CD14-positive monocyte (primary cell): ENCODE measurements at regions not wholly inside any gene's neighbourhood (a gene's known extent, or its start where the extent isn't known, plus 50 kb on each side); places are given as distances from the start of the nearest gene placed in this dataset.

Source experiments
- DNase-seq, 3 donors: peaks; one replicate each; pipeline ENCODE4 v3.0.0-alpha.2; 2011 to 2022
- H2AFZ ChIP-seq: 2 replicates; pipeline ENCODE4 v1.6.0; 2012; ENCODE audit warnings: mild to moderate bottlenecking, low read depth, low read length, inconsistent platforms; ENCODE audit not compliant: insufficient read depth, poor library complexity, severe bottlenecking
- H3K27ac ChIP-seq, 2 donors: 1 replicate in 1 of 2; 2 replicates in 1 of 2; pipeline ENCODE4 v1.5.1; 2012 to 2013; ENCODE audit warnings: low read length in 2 of 2, control low read depth in 1 of 2, inconsistent platforms in 1 of 2, low read depth in 1 of 2, mild to moderate bottlenecking in 1 of 2
- H3K27me3 ChIP-seq, 2 donors: one replicate each; pipeline versions ENCODE4 v1.6.0 to v1.6.1; 2011 to 2013; ENCODE audit warnings: low read length in 2 of 2; ENCODE audit not compliant: control insufficient read depth in 2 of 2, insufficient read depth in 2 of 2
- H3K36me3 ChIP-seq, 2 donors: replicated peaks in 1 of 2; 1 replicate in 1 of 2; 2 replicates in 1 of 2; pipeline versions ENCODE4 v1.5.1 to v1.6.1; 2012 to 2013; ENCODE audit warnings: low read length in 2 of 2, control low read depth in 1 of 2, inconsistent platforms in 1 of 2, mild to moderate bottlenecking in 1 of 2; ENCODE audit not compliant: insufficient read depth in 2 of 2, control insufficient read depth in 1 of 2
- H3K4me1 ChIP-seq, 2 donors: 1 replicate in 1 of 2; 2 replicates in 1 of 2; pipeline versions ENCODE4 v1.5.1 to v1.6.1; 2012 to 2013; ENCODE audit warnings: low read length in 2 of 2, control low read depth in 1 of 2, inconsistent platforms in 1 of 2, mild to moderate bottlenecking in 1 of 2, moderate library complexity in 1 of 2; ENCODE audit not compliant: insufficient read depth in 2 of 2, control insufficient read depth in 1 of 2
- H3K4me2 ChIP-seq: replicated peaks from 2 replicates; pipeline ENCODE3; 2012; ENCODE audit warnings: low read length, moderate library complexity, mild to moderate bottlenecking; ENCODE audit not compliant: poor library complexity, severe bottlenecking; ENCODE audit errors: extremely low read depth
- H3K4me3 ChIP-seq, 3 experiments: fragments of 200-600 bp in 1 of 3; sonication (generic) in 1 of 3; replicated peaks in 1 of 3; 1 replicate in 2 of 3; 2 replicates in 1 of 3; pipeline ENCODE4 v1.5.1; 2011 to 2013; ENCODE audit warnings: low read length in 3 of 3, mild to moderate bottlenecking in 3 of 3, control low read depth in 2 of 3, low read depth in 2 of 3, inconsistent platforms in 1 of 3, moderate library complexity in 1 of 3
- H3K79me2 ChIP-seq: 2 replicates; pipeline ENCODE4 v1.6.0; 2012; ENCODE audit warnings: mild to moderate bottlenecking, control low read depth, inconsistent platforms, low read length, moderate library complexity; ENCODE audit not compliant: insufficient read depth
- H3K9ac ChIP-seq: 2 replicates; pipeline ENCODE4 v1.6.0; 2017; ENCODE audit warnings: low read length, mild to moderate bottlenecking; ENCODE audit not compliant: insufficient read depth, poor library complexity, severe bottlenecking
- H3K9me3 ChIP-seq, 2 donors: replicated peaks in 1 of 2; 1 replicate in 1 of 2; 2 replicates in 1 of 2; pipeline versions ENCODE4 v1.5.1 to v1.6.1; 2012 to 2013; ENCODE audit warnings: low read length in 2 of 2, control low read depth in 1 of 2; ENCODE audit not compliant: control insufficient read depth in 1 of 2, insufficient read depth in 1 of 2
- H4K20me1 ChIP-seq: 2 replicates; pipeline ENCODE4 v1.6.0; 2012; ENCODE audit warnings: mild to moderate bottlenecking, low read length, control low read depth, moderate library complexity; ENCODE audit not compliant: insufficient read depth
- H3K27ac Mint-ChIP-seq, 7 donors: one replicate each; pipeline ENCODE4 v1.8.0; 2020; ENCODE audit warnings: mild to moderate bottlenecking in 7 of 7, mixed read lengths in 7 of 7, moderate library complexity in 6 of 7, inconsistent platforms in 2 of 7
- H3K27me3 Mint-ChIP-seq, 3 donors: one replicate each; pipeline ENCODE4 v1.8.0; 2021 to 2022; ENCODE audit warnings: low read depth in 3 of 3, mild to moderate bottlenecking in 3 of 3, mixed read lengths in 3 of 3, moderate library complexity in 3 of 3, inconsistent platforms in 1 of 3
- H3K36me3 Mint-ChIP-seq, 2 donors: one replicate each; pipeline ENCODE4 v1.8.0; 2020; ENCODE audit warnings: mixed read lengths in 2 of 2, inconsistent platforms in 1 of 2, mild to moderate bottlenecking in 1 of 2
- H3K4me1 Mint-ChIP-seq: one replicate; pipeline ENCODE4 v1.8.0; 2020; ENCODE audit warnings: mild to moderate bottlenecking, mixed read lengths
- H3K4me3 Mint-ChIP-seq, 2 donors: one replicate each; pipeline ENCODE4 v1.8.0; 2020; ENCODE audit warnings: mild to moderate bottlenecking in 2 of 2, mixed read lengths in 2 of 2, moderate library complexity in 1 of 2
- H3K9me3 Mint-ChIP-seq, 7 donors: one replicate each; pipeline ENCODE4 v1.8.0; 2020 to 2022; ENCODE audit warnings: mixed read lengths in 7 of 7, mild to moderate bottlenecking in 6 of 7, moderate library complexity in 6 of 7, inconsistent platforms in 2 of 7
- WGBS: methylation state at CpG from one replicate; pipeline ENCODE4 v1.1.5; 2013; ENCODE audit warnings: missing lambda C conversion rate; ENCODE audit not compliant: insufficient coverage; 5-methylcytosine and 5-hydroxymethylcytosine counted together
- intact Hi-C, 2 donors: fragments of 100-400 bp; cut with micrococcal nuclease; formaldehyde crosslinking; loops; one replicate each; pipeline versions ENCODE4 v1.15.0 to v1.15.1; 2023
- TF ChIP-seq, protein P1 (sequence below): fragments of 200-600 bp; IDR thresholded peaks from one replicate; pipeline ENCODE4 v1.8.0; 2022; ENCODE audit warnings: antibody characterized with exemption, mild to moderate bottlenecking

GRCh38 chrX:67872958-67873357 is 329.1 kb downstream of the AR start:
- Mint-ChIP-seq H3K36me3 (no peaks in the 10 kb centered on the region), H3K27me3 (no peaks in the 10 kb centered on the region), H3K4me3 (no peak overlapping the region), H3K4me1 (no peaks in the 10 kb centered on the region), H3K9me3 (peaks cover 0 to 2% (median 0%) of the 10 kb centered on the region in 7 donors), H3K27ac (no peak overlapping the region)
- TF ChIP-seq, protein P1, sequence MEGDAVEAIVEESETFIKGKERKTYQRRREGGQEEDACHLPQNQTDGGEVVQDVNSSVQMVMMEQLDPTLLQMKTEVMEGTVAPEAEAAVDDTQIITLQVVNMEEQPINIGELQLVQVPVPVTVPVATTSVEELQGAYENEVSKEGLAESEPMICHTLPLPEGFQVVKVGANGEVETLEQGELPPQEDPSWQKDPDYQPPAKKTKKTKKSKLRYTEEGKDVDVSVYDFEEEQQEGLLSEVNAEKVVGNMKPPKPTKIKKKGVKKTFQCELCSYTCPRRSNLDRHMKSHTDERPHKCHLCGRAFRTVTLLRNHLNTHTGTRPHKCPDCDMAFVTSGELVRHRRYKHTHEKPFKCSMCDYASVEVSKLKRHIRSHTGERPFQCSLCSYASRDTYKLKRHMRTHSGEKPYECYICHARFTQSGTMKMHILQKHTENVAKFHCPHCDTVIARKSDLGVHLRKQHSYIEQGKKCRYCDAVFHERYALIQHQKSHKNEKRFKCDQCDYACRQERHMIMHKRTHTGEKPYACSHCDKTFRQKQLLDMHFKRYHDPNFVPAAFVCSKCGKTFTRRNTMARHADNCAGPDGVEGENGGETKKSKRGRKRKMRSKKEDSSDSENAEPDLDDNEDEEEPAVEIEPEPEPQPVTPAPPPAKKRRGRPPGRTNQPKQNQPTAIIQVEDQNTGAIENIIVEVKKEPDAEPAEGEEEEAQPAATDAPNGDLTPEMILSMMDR = no peak
- Histone ChIP-seq H3K4me1 (no peaks in the 10 kb centered on the region), H3K79me2 (no peaks in the 10 kb centered on the region), H3K36me3 (no peaks in the 10 kb centered on the region), H3K4me3 (no peak overlapping the region), H4K20me1 (no peaks in the 10 kb centered on the region), H3K27me3 (no peaks in the 10 kb centered on the region), H3K4me2 (no peak overlapping the region), H3K9ac (no peak overlapping the region), H2AFZ (no peak overlapping the region), H3K27ac (no peak overlapping the region), H3K9me3 (no peaks in the 10 kb centered on the region)
- intact Hi-C loops = no loop called here
- no peak for DNase-seq

GRCh38 chrX:67892401-67892800 is 348.6 kb downstream of the AR start:
- H3K9me3 Mint-ChIP-seq = peaks cover 8 to 37% (median 14%) of the 10 kb centered on the region in 7 donors
- Histone ChIP-seq H3K27ac (no peak overlapping the region), H3K4me1 (no peaks in the 10 kb centered on the region), H3K4me3 (no peak overlapping the region), H3K27me3 (no peaks in the 10 kb centered on the region), H3K9ac (no peak overlapping the region), H3K4me2 (no peak overlapping the region), H2AFZ (no peak overlapping the region), H3K79me2 (no peaks in the 10 kb centered on the region), H3K36me3 (no peaks in the 10 kb centered on the region), H4K20me1 (no peaks in the 10 kb centered on the region), H3K9me3 (peaks cover 24 to 30% of the 10 kb centered on the region in 2 donors)
- WGBS = no CpG with 5 or more reads among the region's 2 CpGs
- H3K4me1 Mint-ChIP-seq = no peaks in the 10 kb centered on the region
- H3K27me3 Mint-ChIP-seq = peaks cover 0 to 2% (median 0%) of the 10 kb centered on the region in 3 donors
- intact Hi-C loops = no loop called here
- H3K27ac Mint-ChIP-seq = no peak overlapping the region
- TF ChIP-seq, protein P1 = no peak
- no peaks in the 10 kb centered on the region for H3K36me3 Mint-ChIP-seq
- peak in 1 of 3 donors; percentile 5 for DNase-seq
- no peak overlapping the region for H3K4me3 Mint-ChIP-seq
